Heart left ventricle (tissue), 13 donors: ENCODE measurements at regions not wholly inside any gene's neighbourhood (a gene's known extent, or its start where the extent isn't known, plus 50 kb on each side); places are given as distances from the start of the nearest gene placed in this dataset.

Experiments
- POLR2A ChIP-seq, 2 donors: fragments of 450-650 bp; IDR thresholded peaks; one replicate each; pipeline ENCODE4 v1.6.1; 2017; ENCODE audit warnings: antibody characterized with exemption in 2 of 2, mild to moderate bottlenecking in 2 of 2, moderate library complexity in 2 of 2
- TF ChIP-seq, protein P1 (sequence below), 12 donors: fragments of 200-600 bp; sonication (generic) in 4 of 12; IDR thresholded peaks; one replicate each; pipeline versions ENCODE4 v1.5.0 to v1.8.0; 2018 to 2022; ENCODE audit warnings: antibody characterized with exemption in 12 of 12, mild to moderate bottlenecking in 5 of 12
- donor health status: ischemic (EF 13 %, LVEDD 7.1; RV severe dilation, severe dysfunction).
- donor health status: DM: no; HTN: yes; CAD: no.
- donor health status: DM: no; HTN: no; CAD: no.
- donor health status: ischemic (EF 25% LVEDD 6.9; RV normal size, moderate dysfunction).
- donor health status: ischemic (EF 25% LVEDD 5.7; RV mildly dilated, moderate dysfunction).
- donor health status: ischemic (EF 35%, LVEDD 5.7; RV mildly dilated, moderate dysfunction).
- donor health status: nonischemic (EF 11% LVEDD 7.7; RV severe dilation, severe dysfunction).
- donor health status: DM: yes; HTN: yes; CAD: no.
- donor health status: PGD.
- donor health status: ischemic (EF 29% LVEDD 5.4; RV normal size, mild dysfunction).
- donor health status: nonischemic (EF 23%, LVEDD 6.1; RV moderate dilation, normal function).

- no peak for TF ChIP-seq POLR2A (IDR thresholded peaks at IDR 0.05)
- TF ChIP-seq, protein P1, sequence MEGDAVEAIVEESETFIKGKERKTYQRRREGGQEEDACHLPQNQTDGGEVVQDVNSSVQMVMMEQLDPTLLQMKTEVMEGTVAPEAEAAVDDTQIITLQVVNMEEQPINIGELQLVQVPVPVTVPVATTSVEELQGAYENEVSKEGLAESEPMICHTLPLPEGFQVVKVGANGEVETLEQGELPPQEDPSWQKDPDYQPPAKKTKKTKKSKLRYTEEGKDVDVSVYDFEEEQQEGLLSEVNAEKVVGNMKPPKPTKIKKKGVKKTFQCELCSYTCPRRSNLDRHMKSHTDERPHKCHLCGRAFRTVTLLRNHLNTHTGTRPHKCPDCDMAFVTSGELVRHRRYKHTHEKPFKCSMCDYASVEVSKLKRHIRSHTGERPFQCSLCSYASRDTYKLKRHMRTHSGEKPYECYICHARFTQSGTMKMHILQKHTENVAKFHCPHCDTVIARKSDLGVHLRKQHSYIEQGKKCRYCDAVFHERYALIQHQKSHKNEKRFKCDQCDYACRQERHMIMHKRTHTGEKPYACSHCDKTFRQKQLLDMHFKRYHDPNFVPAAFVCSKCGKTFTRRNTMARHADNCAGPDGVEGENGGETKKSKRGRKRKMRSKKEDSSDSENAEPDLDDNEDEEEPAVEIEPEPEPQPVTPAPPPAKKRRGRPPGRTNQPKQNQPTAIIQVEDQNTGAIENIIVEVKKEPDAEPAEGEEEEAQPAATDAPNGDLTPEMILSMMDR (IDR thresholded peaks at IDR 0.05), result no peak
Observed at GRCh38 chr18:73888565-73888964, 259.1 kb downstream of the FBXO15 start.
